H1 (cell line): ENCODE measurements at regions not wholly inside any gene's neighbourhood (a gene's known extent, or its start where the extent isn't known, plus 50 kb on each side); places are given as distances from the start of the nearest gene placed in this dataset.
"Not testable (repeated sequence)": the region's sequence is repeated elsewhere in the genome, so short reads cannot be mapped to it uniquely, and the experiment has no call there.

Experiments
- CTCF ChIA-PET: fragments of 300-600 bp; sonication (Branson Sonifier 250); formaldehyde crosslinking; loops from one replicate; lab custom pipeline; 2021; ENCODE audit not compliant: partially characterized antibody; lab: Charles Lee
- POLR2A ChIA-PET: fragments of 300-600 bp; sonication (Branson Sonifier 250); formaldehyde crosslinking; loops from one replicate; lab custom pipeline; 2021; ENCODE audit warnings: inconsistent platforms; ENCODE audit not compliant: partially characterized antibody; lab: Charles Lee
- DNase-seq, 2 experiments: peaks; one replicate each; pipeline versions ENCODE4 v3.0.0 to v3.0.0-alpha.2; 2010 to 2022; ENCODE audit warnings: low spot score in 2 of 2, low read depth in 1 of 2, mixed read lengths in 1 of 2
- FAIRE-seq: peaks from 2 replicates; lab custom pipeline; 2011; peaks lifted over from hg19 to GRCh38; lab: Jason Lieb, UNC
- H2AFZ ChIP-seq: 2 replicates; pipeline ENCODE4 v1.8.1; 2012; ENCODE audit warnings: low read length, inconsistent platforms
- H2AK5ac ChIP-seq: 2 replicates; pipeline ENCODE4 v1.6.1; 2013; ENCODE audit warnings: low read depth, low read length
- H2BK120ac ChIP-seq: replicated peaks from 2 replicates; pipeline ENCODE3; 2013; ENCODE audit warnings: low read depth, low read length, inconsistent platforms
- H2BK12ac ChIP-seq: 2 replicates; pipeline ENCODE4 v1.6.1; 2013; ENCODE audit warnings: low read depth, low read length
- H2BK15ac ChIP-seq: 2 replicates; pipeline ENCODE4 v1.6.1; 2013; ENCODE audit warnings: low read length
- H2BK20ac ChIP-seq: 2 replicates; pipeline ENCODE4 v1.6.1; 2013; ENCODE audit warnings: low read length
- H2BK5ac ChIP-seq: 2 replicates; pipeline ENCODE4 v1.6.1; 2013; ENCODE audit warnings: low read depth, low read length
- H3K14ac ChIP-seq: 2 replicates; pipeline ENCODE4 v1.6.1; 2013; ENCODE audit warnings: inconsistent platforms; ENCODE audit not compliant: insufficient read length
- H3K18ac ChIP-seq: 2 replicates; pipeline ENCODE4 v1.6.1; 2013; ENCODE audit warnings: low read length; ENCODE audit errors: extremely low read depth
- H3K23ac ChIP-seq: 2 replicates; pipeline ENCODE4 v1.6.1; 2013; ENCODE audit warnings: inconsistent platforms; ENCODE audit not compliant: insufficient read length
- H3K23me2 ChIP-seq: 2 replicates; pipeline ENCODE4 v1.6.1; 2013; ENCODE audit warnings: low read depth, low read length
- H3K27ac ChIP-seq: 2 replicates; pipeline ENCODE4 v1.6.1; 2011; ENCODE audit warnings: low read depth, low read length, inconsistent platforms
- H3K27me3 ChIP-seq, 4 experiments: replicated peaks in 1 of 4; 1 replicate in 1 of 4; 2 replicates in 3 of 4; pipeline versions ENCODE4 v1.6.1 to v1.8.1; 2011 to 2013; ENCODE audit warnings: low read length in 3 of 4, mild to moderate bottlenecking in 3 of 4, inconsistent platforms in 2 of 4, mixed read lengths in 2 of 4, moderate library complexity in 1 of 4; ENCODE audit not compliant: control insufficient read depth in 3 of 4, insufficient read depth in 3 of 4; ENCODE audit errors: extremely low read depth in 1 of 4
- H3K36me3 ChIP-seq, 4 experiments: 2 replicates each; pipeline versions ENCODE4 v1.6.1 to v1.8.1; 2011 to 2013; ENCODE audit warnings: mild to moderate bottlenecking in 4 of 4, low read length in 3 of 4, moderate library complexity in 2 of 4, control low read depth in 1 of 4, inconsistent platforms in 1 of 4; ENCODE audit not compliant: insufficient read depth in 4 of 4, control insufficient read depth in 2 of 4
- H3K4ac ChIP-seq: replicated peaks from 2 replicates; pipeline ENCODE3; 2013; ENCODE audit warnings: low read length, low read depth, mixed read lengths, inconsistent platforms; ENCODE audit not compliant: insufficient read length
- H3K4me1 ChIP-seq, 4 experiments: replicated peaks in 1 of 4; 1 replicate in 1 of 4; 2 replicates in 3 of 4; pipeline versions ENCODE4 v1.6.1 to v1.8.1; 2011 to 2013; ENCODE audit warnings: low read length in 3 of 4, inconsistent platforms in 2 of 4, mixed read lengths in 1 of 4; ENCODE audit not compliant: insufficient read depth in 4 of 4, control insufficient read depth in 3 of 4
- H3K4me2 ChIP-seq, 2 experiments: 2 replicates each; pipeline versions ENCODE4 v1.6.1 to v1.8.1; 2011 to 2013; ENCODE audit warnings: low read depth in 2 of 2, low read length in 2 of 2, control low read depth in 1 of 2, inconsistent platforms in 1 of 2, mild to moderate bottlenecking in 1 of 2; ENCODE audit not compliant: insufficient read depth in 1 of 2
- H3K4me3 ChIP-seq, 4 experiments: fragments of 200-600, 300-600 bp in 1 of 4; sonication (generic), shearing (Covaris generic), sonication (Bioruptor Twin) in 1 of 4; 2 replicates each; pipeline versions ENCODE4 v1.5.1 to v1.8.1; 2011 to 2016; ENCODE audit warnings: low read length in 4 of 4, low read depth in 3 of 4, control low read depth in 2 of 4, inconsistent platforms in 2 of 4, mild to moderate bottlenecking in 2 of 4, mixed read lengths in 1 of 4, moderate library complexity in 1 of 4; ENCODE audit not compliant: insufficient read depth in 2 of 4; ENCODE audit errors: extremely low read depth in 1 of 4
- H3K56ac ChIP-seq: replicated peaks from 2 replicates; pipeline ENCODE3; 2013; ENCODE audit warnings: low read depth, mild to moderate bottlenecking, mixed read lengths, low read length, inconsistent platforms; ENCODE audit not compliant: insufficient read length
- H3K79me1 ChIP-seq: 2 replicates; pipeline ENCODE4 v1.6.1; 2013; ENCODE audit warnings: low read depth, low read length, control low read depth
- H3K79me2 ChIP-seq, 2 experiments: 2 replicates each; pipeline versions ENCODE4 v1.6.1 to v1.8.1; 2012 to 2013; ENCODE audit warnings: low read length in 2 of 2, mild to moderate bottlenecking in 2 of 2, inconsistent platforms in 1 of 2; ENCODE audit not compliant: insufficient read depth in 2 of 2, control insufficient read depth in 1 of 2
- H3K9ac ChIP-seq, 4 experiments: replicated peaks in 1 of 4; 1 replicate in 1 of 4; 2 replicates in 3 of 4; pipeline versions ENCODE4 v1.6.1 to v1.8.1; 2011 to 2013; ENCODE audit warnings: low read depth in 3 of 4, low read length in 3 of 4, control low read depth in 2 of 4, mild to moderate bottlenecking in 2 of 4, moderate library complexity in 2 of 4, inconsistent platforms in 1 of 4; ENCODE audit errors: extremely low read depth in 1 of 4
- H3K9me3 ChIP-seq, 2 experiments: 2 replicates each; pipeline versions ENCODE4 v1.6.1 to v1.8.1; 2012 to 2013; ENCODE audit warnings: mild to moderate bottlenecking in 2 of 2, moderate library complexity in 2 of 2, control low read depth in 1 of 2, inconsistent platforms in 1 of 2, low read depth in 1 of 2, low read length in 1 of 2, mixed read lengths in 1 of 2; ENCODE audit not compliant: insufficient read depth in 2 of 2
- H4K20me1 ChIP-seq, 2 experiments: replicated peaks in 1 of 2; 2 replicates each; pipeline versions ENCODE3 to v1.8.1; 2011 to 2013; ENCODE audit warnings: inconsistent platforms in 2 of 2, low read length in 2 of 2, mild to moderate bottlenecking in 1 of 2; ENCODE audit not compliant: insufficient read depth in 2 of 2, control insufficient read depth in 1 of 2
- H4K5ac ChIP-seq: 2 replicates; pipeline ENCODE4 v1.6.1; 2013; ENCODE audit warnings: low read length, low read depth, mixed read lengths, inconsistent platforms; ENCODE audit not compliant: insufficient read length
- H4K8ac ChIP-seq: 2 replicates; pipeline ENCODE4 v1.8.0; 2013; ENCODE audit warnings: mild to moderate bottlenecking, moderate library complexity, low read length, inconsistent platforms; ENCODE audit not compliant: insufficient read depth; ENCODE audit errors: extremely low read depth
- H4K91ac ChIP-seq: replicated peaks from 2 replicates; pipeline ENCODE3; 2013; ENCODE audit warnings: low read length, mixed read lengths, inconsistent platforms; ENCODE audit not compliant: insufficient read length
- WGBS, 2 experiments: shearing (Covaris generic) in 1 of 2; methylation state at CpG; one replicate each; pipeline versions ENCODE4 v1.1.6 to v1.1.7; 2013 to 2015; ENCODE audit warnings: low lambda C conversion rate in 2 of 2, mixed read lengths in 2 of 2, inconsistent platforms in 1 of 2, low coverage in 1 of 2, missing lambda C conversion rate in 1 of 2; ENCODE audit not compliant: insufficient replicate concordance in 2 of 2, insufficient coverage in 1 of 2, insufficient read length in 1 of 2; ENCODE audit errors: extremely low coverage in 1 of 2, missing lambda C conversion rate in 1 of 2; 5-methylcytosine and 5-hydroxymethylcytosine counted together

DNA sequence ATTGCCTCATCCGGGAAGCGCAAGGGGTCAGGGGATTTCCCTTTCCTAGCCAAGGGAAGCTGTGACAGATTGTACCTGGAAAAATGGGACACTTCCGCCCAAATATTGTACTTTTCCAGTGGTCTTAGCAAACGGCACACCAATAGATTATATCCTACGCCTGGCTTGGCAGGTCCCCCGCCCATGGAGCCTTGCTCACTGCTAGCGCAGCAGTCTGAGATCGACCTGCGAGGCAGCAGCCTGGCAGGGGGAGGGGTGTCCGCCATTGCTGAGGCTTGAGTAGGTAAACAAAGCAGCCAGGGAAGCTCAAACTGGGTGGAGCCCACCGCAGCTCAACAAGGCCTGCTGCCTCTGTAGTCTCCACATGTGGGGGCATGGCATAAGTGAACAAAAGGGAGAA is 1075.4 kb upstream of the GOT2 start:
- H2AK5ac ChIP-seq, H3K18ac ChIP-seq, H3K56ac ChIP-seq, DNase-seq, H3K23me2 ChIP-seq, H3K4me3 ChIP-seq, H3K36me3 ChIP-seq, H3K4ac ChIP-seq, H3K27me3 ChIP-seq, H4K8ac ChIP-seq, H3K27ac ChIP-seq, H2BK15ac ChIP-seq, H4K91ac ChIP-seq, H3K79me1 ChIP-seq, H4K20me1 ChIP-seq, H4K5ac ChIP-seq, POLR2A ChIA-PET, H2BK5ac ChIP-seq, H2BK120ac ChIP-seq, H3K23ac ChIP-seq, FAIRE-seq, H2BK20ac ChIP-seq, H3K79me2 ChIP-seq, H3K14ac ChIP-seq, H3K9me3 ChIP-seq, H3K4me2 ChIP-seq, H2BK12ac ChIP-seq, CTCF ChIA-PET, H3K9ac ChIP-seq, H3K4me1 ChIP-seq: not testable (repeated sequence)
- H2AFZ ChIP-seq = peak overlapping the region; percentile 62; the same call in 1 of the 2 replicates
- WGBS, 2 experiments = 93% methylated on average over 11 of the region's 11 CpGs; no CpG with 5 or more reads in 1 of the 2 experiments
